ENCODE measurements at regions not wholly inside any gene's neighbourhood (a gene's known extent, or its start where the extent isn't known, plus 50 kb on each side); places are given as distances from the start of the nearest gene placed in this dataset.

DNA sequence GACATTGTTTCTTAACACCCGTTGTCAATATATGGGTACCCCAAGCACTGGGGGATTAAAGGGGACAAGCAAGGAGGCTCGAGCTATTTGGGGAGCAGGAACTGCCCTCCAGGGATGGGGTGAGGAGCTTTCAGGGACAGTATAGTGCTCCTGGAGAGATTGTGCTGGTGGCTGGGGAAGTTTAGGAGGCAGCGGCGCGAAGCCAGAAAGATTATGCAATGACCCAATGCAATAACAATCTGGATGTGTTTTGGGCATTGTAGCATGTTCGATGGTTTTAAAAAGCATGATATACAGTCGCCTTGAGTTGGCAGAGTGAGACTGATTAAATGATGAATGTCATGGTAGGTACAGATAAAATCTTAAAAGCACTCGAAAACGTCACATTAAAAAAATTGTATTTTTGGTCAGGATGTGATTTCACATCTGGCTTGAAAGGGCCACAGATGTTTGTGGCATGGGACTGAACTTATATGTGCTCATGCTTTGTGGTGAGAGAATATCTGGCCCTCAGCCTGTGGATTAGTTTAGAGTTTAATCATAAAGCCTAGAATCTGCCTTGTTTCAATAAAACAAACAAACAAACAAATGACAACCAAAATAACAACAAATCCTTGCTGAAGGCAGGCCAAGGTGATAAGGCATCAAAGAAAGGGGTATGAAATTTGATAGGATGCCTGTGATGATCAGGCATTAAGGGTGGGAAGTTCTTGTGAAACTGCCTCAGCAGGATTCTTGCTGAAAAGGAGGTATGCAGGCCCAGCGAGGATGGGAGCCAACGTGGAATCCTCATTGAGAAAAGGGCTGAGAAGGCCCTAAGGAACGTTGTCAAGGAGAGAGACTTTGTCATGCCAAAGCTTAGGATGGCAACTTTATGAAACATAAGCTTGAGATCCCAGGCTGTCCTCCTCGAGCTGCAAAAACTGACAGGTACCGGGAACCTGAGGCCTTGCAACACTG lies 417.1 kb upstream of the KLF6 start:
- no peak for TF ChIP-seq CTCF (IDR thresholded peaks at IDR 0.05; ENCODE audit: insufficient read depth in 1 of 2, low read depth in 1 of 2, low read length in 1 of 2, severe bottlenecking in 1 of 2, unreplicated experiment in 1 of 2)
- Mint-ChIP-seq H3K4me3 (ENCODE audit: unreplicated experiment) (no peak overlapping the region), H3K27me3 (ENCODE audit: insufficient read depth, unreplicated experiment) (peaks cover 15% of the 10 kb centered on the region), H3K27ac (ENCODE audit: unreplicated experiment) (no peak overlapping the region), H3K9me3 (ENCODE audit: unreplicated experiment) (no peaks in the 10 kb centered on the region), H3K4me1 (ENCODE audit: low read depth, unreplicated experiment) (no peaks in the 10 kb centered on the region), H3K36me3 (ENCODE audit: insufficient read depth, unreplicated experiment) (no peaks in the 10 kb centered on the region)
- ChIA-PET POLR2A (no interaction called here), CTCF (no interaction called here)
- H3K36me3 ChIP-seq (ENCODE audit: control insufficient read depth, insufficient read depth, low read length): no peaks in the 10 kb centered on the region
- no peaks in the 10 kb centered on the region for H3K9me3 ChIP-seq
- intact Hi-C loops (cut with micrococcal nuclease; ENCODE audit: unreplicated experiment): no loop called here
- no peaks in the 10 kb centered on the region for H3K27me3 ChIP-seq (replicated peaks; ENCODE audit: control insufficient read depth, insufficient read depth, low read length)
- 0 out of 2 replicates have a peak, but pooled peaks cover 3% of the 10 kb centered on the region for H3K4me1 ChIP-seq
- no peak overlapping the region for H3K4me3 ChIP-seq (ENCODE audit: low read depth, low read length)
- no TSS peak for BruUV-seq (replicated peaks)
- no peak for DNase-seq

GRCh38 chr10:4199196-4199595 lies 414.2 kb upstream of the KLF6 start:
- no peak for TF ChIP-seq CTCF (IDR thresholded peaks at IDR 0.05; ENCODE audit: insufficient read depth in 1 of 2, low read depth in 1 of 2, low read length in 1 of 2, severe bottlenecking in 1 of 2, unreplicated experiment in 1 of 2)
- no peaks in the 10 kb centered on the region for H3K4me1 Mint-ChIP-seq (ENCODE audit: low read depth, unreplicated experiment)
- peaks cover 4% of the 10 kb centered on the region for H3K27me3 Mint-ChIP-seq (ENCODE audit: insufficient read depth, unreplicated experiment)
- H3K9me3 Mint-ChIP-seq (ENCODE audit: unreplicated experiment): no peaks in the 10 kb centered on the region
- no peak overlapping the region for H3K4me3 ChIP-seq (ENCODE audit: low read depth, low read length)
- BruUV-seq (replicated peaks): no TSS peak
- POLR2A ChIA-PET: no interaction called here
- CTCF ChIA-PET: no interaction called here
- H3K9me3 ChIP-seq: no peaks in the 10 kb centered on the region
- no peak overlapping the region for H3K4me3 Mint-ChIP-seq (ENCODE audit: unreplicated experiment)
- no peaks in the 10 kb centered on the region for H3K36me3 ChIP-seq (ENCODE audit: control insufficient read depth, insufficient read depth, low read length)
- no peak for DNase-seq
- no peaks in the 10 kb centered on the region for H3K27me3 ChIP-seq (replicated peaks; ENCODE audit: control insufficient read depth, insufficient read depth, low read length)
- H3K36me3 Mint-ChIP-seq (ENCODE audit: insufficient read depth, unreplicated experiment): no peaks in the 10 kb centered on the region
- no peak overlapping the region for H3K27ac Mint-ChIP-seq (ENCODE audit: unreplicated experiment)
- intact Hi-C loops (cut with micrococcal nuclease; ENCODE audit: unreplicated experiment): no loop called here
- H3K4me1 ChIP-seq: no peaks in the 10 kb centered on the region

- H3K27ac Mint-ChIP-seq (ENCODE audit: unreplicated experiment): no peak overlapping the region
- Histone ChIP-seq H3K9me3 (no peaks in the 10 kb centered on the region), H3K36me3 (ENCODE audit: control insufficient read depth, insufficient read depth, low read length) (no peaks in the 10 kb centered on the region), H3K4me1 (no peaks in the 10 kb centered on the region), H3K27me3 (replicated peaks; ENCODE audit: control insufficient read depth, insufficient read depth, low read length) (no peaks in the 10 kb centered on the region), H3K4me3 (ENCODE audit: low read depth, low read length) (no peak overlapping the region)
- no peak overlapping the region for H3K4me3 Mint-ChIP-seq (ENCODE audit: unreplicated experiment)
- intact Hi-C loops (cut with micrococcal nuclease; ENCODE audit: unreplicated experiment): no loop called here
- no peaks in the 10 kb centered on the region for H3K4me1 Mint-ChIP-seq (ENCODE audit: low read depth, unreplicated experiment)
- peaks cover 4% of the 10 kb centered on the region for H3K27me3 Mint-ChIP-seq (ENCODE audit: insufficient read depth, unreplicated experiment)
- POLR2A ChIA-PET: no interaction called here
- BruUV-seq (replicated peaks): no TSS peak
- CTCF ChIA-PET: no interaction called here
- no peaks in the 10 kb centered on the region for H3K9me3 Mint-ChIP-seq (ENCODE audit: unreplicated experiment)
- H3K36me3 Mint-ChIP-seq (ENCODE audit: insufficient read depth, unreplicated experiment): no peaks in the 10 kb centered on the region
- TF ChIP-seq CTCF (IDR thresholded peaks at IDR 0.05; ENCODE audit: insufficient read depth in 1 of 2, low read depth in 1 of 2, low read length in 1 of 2, severe bottlenecking in 1 of 2, unreplicated experiment in 1 of 2): no peak
- DNase-seq: no peak
Observed at GRCh38 chr10:4198216-4198615, 413.2 kb upstream of the KLF6 start.
